ENCODE measurements at regions not wholly inside any gene's neighbourhood (a gene's known extent, or its start where the extent isn't known, plus 50 kb on each side); places are given as distances from the start of the nearest gene placed in this dataset.

DNA sequence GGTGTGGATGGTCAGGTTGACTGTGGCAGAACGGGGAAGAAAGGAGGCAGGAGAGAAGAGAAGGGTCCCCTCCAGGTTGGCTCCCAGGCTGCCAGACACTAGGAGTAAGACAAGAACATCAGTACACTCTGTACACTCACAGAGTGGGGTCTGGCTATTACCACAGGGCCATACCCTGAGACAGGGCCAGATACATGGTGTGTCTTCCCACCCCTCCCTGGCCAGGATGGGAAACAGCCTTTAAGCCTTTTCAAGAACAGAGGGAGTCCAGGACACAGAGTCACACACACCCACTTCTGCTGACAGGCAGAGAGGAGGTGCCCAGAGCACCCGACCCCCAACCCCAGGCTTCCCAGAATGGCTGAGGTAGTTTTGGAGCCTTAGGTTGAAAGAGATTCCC is 99.4 kb downstream of the LITAF start:
- Mint-ChIP-seq H3K4me3 (no peak overlapping the region), H3K9me3 (peaks cover 35% of the 10 kb centered on the region), H3K27me3 (ENCODE audit: low read depth) (no peaks in the 10 kb centered on the region), H3K4me1 (ENCODE audit: low read depth) (no peaks in the 10 kb centered on the region), H3K36me3 (ENCODE audit: low read depth) (peaks cover 4% of the 10 kb centered on the region), H3K27ac (no peak overlapping the region)

DNA sequence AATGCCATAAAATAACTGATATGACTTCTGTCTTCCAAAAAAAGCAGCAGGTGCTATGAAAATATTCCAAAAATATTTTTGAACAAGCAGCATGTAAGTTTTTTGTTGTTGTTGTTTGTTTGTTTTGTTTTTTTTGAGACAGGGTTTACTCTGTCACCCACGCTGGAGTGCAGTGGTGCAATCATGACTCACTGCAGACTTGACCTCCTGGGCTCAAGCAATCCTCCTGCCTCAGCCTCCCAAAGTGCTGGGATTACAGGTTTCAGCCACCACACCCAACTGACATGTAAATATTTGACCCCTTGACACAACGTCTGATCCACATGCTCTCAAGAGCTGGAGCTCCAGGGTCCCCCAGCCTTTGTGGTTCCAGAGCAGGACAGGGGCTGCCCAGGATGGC is 98.4 kb downstream of the LITAF start:
- H3K27ac Mint-ChIP-seq, result no peak overlapping the region
- H3K27me3 Mint-ChIP-seq (ENCODE audit: low read depth), result no peaks in the 10 kb centered on the region
- H3K9me3 Mint-ChIP-seq, result peaks cover 25% of the 10 kb centered on the region
- peaks cover 1% of the 10 kb centered on the region for H3K36me3 Mint-ChIP-seq (ENCODE audit: low read depth)
- H3K4me1 Mint-ChIP-seq (ENCODE audit: low read depth), result no peaks in the 10 kb centered on the region
- H3K4me3 Mint-ChIP-seq, result no peak overlapping the region

DNA sequence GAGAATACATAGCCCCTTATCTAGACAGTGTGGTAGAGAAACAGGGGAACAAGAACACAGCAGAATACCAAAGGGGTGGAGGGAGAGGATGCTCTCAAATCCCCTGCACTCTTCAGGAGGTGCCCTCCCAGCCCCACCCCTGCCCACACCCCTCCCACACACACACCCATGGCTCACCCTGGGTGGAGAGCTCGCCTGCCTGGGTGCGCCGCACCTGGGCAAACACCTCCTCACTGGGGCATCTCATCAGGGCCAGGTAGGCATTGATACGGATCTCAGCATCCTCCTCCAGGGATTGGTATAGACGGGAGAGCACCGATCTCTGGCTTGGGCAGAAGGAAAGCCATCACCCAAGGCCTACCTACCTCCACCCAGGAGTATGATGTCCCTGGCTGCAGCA is 95.2 kb downstream of the LITAF start:
- no peak overlapping the region for H3K4me3 Mint-ChIP-seq
- peaks cover 6% of the 10 kb centered on the region for H3K4me1 Mint-ChIP-seq (ENCODE audit: low read depth)
- H3K27me3 Mint-ChIP-seq (ENCODE audit: low read depth), result no peaks in the 10 kb centered on the region
- H3K9me3 Mint-ChIP-seq, result peaks cover 5% of the 10 kb centered on the region
- no peak overlapping the region for H3K27ac Mint-ChIP-seq
- no peaks in the 10 kb centered on the region for H3K36me3 Mint-ChIP-seq (ENCODE audit: low read depth)

DNA sequence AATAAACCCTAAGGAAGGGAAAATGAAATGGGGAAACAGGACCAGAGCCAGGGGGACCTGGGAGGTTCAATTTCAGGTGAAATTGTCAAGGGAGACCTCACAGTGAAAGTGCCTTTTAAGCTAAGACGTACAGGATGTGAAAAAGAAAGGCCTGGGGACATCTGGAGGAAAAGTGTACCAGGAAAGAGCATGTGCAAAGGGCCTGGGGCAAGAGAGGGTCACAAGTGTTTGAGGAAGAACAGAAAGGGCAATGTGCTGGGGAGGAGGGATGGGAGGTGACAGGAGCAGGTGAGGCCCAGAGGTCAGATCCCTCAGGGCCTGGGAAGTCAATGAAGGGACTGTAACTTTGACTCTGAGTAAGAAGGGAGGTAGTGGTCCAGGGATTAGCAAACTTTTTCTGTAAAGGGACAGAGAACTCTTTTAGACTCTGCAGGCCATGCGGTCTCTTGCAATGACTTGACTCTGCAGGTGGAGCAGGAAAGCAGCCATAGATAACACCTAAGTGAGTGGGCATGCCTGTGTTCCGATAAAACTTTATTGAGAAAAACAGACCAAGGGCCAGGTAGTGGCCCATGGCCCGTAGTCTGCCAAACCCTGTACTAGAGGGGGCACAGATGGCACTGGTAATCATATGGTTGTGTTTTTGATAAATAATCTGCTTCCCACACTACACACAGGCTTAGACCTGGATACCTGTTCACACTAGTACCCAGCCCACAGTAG is 93.8 kb downstream of the LITAF start:
- Mint-ChIP-seq H3K36me3 (ENCODE audit: low read depth) (no peaks in the 10 kb centered on the region), H3K9me3 (peaks cover 5% of the 10 kb centered on the region), H3K4me3 (no peak overlapping the region)

DNA sequence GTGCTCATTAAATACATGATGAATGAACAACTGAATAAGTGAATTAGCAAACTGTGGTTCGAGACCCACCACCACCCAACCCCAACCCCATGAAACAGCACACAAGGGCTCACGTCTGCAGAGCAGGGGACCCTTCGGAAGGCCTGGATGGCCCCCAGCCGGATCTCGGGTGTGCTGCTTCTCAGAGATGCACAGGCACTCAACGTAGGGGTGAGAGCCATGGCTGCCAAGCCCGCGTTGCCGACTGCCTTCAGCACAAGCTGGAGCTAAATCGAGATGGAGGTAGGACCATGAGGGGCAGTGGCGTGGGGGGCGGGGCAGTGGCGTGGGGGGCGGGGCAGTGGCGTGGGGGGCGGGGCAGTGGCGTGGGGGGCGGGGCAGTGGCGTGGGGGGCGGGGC is 93.2 kb downstream of the LITAF start:
- H3K9me3 Mint-ChIP-seq, result peaks cover 5% of the 10 kb centered on the region
- peaks cover 10% of the 10 kb centered on the region for H3K4me1 Mint-ChIP-seq (ENCODE audit: low read depth)
- no peaks in the 10 kb centered on the region for H3K36me3 Mint-ChIP-seq (ENCODE audit: low read depth)
- no peak overlapping the region for H3K27ac Mint-ChIP-seq
- H3K4me3 Mint-ChIP-seq, result no peak overlapping the region
- H3K27me3 Mint-ChIP-seq (ENCODE audit: low read depth), result no peaks in the 10 kb centered on the region

More for the DNA sequence above, 93.8 kb downstream of the LITAF start:
- H3K27ac Mint-ChIP-seq, result no peak overlapping the region
- peaks cover 10% of the 10 kb centered on the region for H3K4me1 Mint-ChIP-seq (ENCODE audit: low read depth)
- H3K27me3 Mint-ChIP-seq (ENCODE audit: low read depth), result no peaks in the 10 kb centered on the region

DNA sequence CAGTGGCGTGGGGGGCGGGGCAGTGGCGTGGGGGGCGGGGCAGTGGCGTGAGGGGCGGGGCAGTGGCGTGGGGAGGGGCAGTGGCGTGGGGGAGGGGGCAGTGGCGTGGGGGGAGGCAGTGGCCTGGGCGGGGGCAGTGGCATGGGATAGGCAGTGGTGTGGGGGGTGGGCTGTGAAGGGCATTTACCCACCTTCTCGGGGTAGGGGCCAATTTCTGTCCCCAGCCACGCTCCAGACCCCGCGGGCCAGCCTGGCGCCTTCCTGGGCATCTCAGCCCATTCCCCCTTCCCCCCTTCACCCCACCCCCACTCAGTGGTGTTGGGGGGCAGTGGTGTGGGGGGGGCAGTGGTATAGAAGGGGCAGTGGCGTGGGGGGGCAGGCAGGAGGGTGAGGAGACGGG is 92.7 kb downstream of the LITAF start:
- H3K9me3 Mint-ChIP-seq, result peaks cover 5% of the 10 kb centered on the region
- no peaks in the 10 kb centered on the region for H3K27me3 Mint-ChIP-seq (ENCODE audit: low read depth)
- H3K4me3 Mint-ChIP-seq, result no peak overlapping the region
- peaks cover 10% of the 10 kb centered on the region for H3K4me1 Mint-ChIP-seq (ENCODE audit: low read depth)
- H3K36me3 Mint-ChIP-seq (ENCODE audit: low read depth), result no peaks in the 10 kb centered on the region
- no peak overlapping the region for H3K27ac Mint-ChIP-seq

DNA sequence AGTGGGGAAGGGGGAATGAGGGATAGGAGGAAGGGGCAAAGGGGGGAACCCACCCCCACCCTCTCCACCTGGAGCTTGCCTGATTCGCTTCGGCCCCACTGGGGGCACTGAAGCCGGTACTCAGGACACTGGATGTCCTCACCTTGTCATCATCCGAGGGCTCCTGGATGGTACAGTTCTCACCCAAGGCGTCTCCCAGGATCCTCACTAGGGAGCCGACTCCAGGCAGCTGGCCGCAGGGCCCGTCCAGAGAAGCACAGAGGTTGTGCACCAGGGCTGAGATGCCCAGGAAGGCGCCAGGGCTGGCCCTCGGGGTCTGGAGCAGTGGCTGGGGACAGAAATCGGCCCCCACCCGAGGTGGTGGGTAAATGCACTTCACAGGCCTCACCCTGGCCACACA is 92.3 kb downstream of the LITAF start:
- Mint-ChIP-seq H3K27ac (no peak overlapping the region), H3K36me3 (ENCODE audit: low read depth) (no peaks in the 10 kb centered on the region), H3K4me3 (no peak overlapping the region), H3K9me3 (peaks cover 5% of the 10 kb centered on the region), H3K4me1 (ENCODE audit: low read depth) (peaks cover 10% of the 10 kb centered on the region), H3K27me3 (ENCODE audit: low read depth) (no peaks in the 10 kb centered on the region)

DNA sequence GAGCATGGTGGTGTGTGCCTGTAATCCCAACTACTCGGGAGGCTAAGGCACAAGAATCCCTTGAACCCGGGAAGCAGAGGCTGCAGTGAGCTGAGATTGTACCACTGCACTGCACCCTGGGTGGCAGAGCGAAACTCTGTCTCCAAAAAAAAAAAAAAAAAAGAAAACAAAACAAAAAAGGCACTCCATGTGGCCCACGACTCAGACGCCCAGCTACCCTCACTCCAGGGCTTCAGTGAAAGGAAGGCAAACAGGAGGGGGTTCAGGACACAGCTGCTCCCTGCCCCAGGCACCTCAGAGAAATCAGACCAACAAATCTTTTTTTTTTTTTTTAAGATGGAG is 91.7 kb downstream of the LITAF start:
- Mint-ChIP-seq H3K27ac (no peak overlapping the region), H3K9me3 (peaks cover 5% of the 10 kb centered on the region), H3K4me1 (ENCODE audit: low read depth) (peaks cover 10% of the 10 kb centered on the region), H3K36me3 (ENCODE audit: low read depth) (no peaks in the 10 kb centered on the region), H3K4me3 (no peak overlapping the region), H3K27me3 (ENCODE audit: low read depth) (no peaks in the 10 kb centered on the region)
